AG20443 (cell line): ENCODE measurements at regions not wholly inside any gene's neighbourhood (a gene's known extent, or its start where the extent isn't known, plus 50 kb on each side); places are given as distances from the start of the nearest gene placed in this dataset.

Experiments used
- DNase-seq: peaks from one replicate; pipeline ENCODE4 v3.0.0; 2012; ENCODE audit warnings: low spot score, mixed read lengths

GRCh38 chr21:25422610-25423608 is 184.4 kb downstream of the MRPL39 start:
- DNase-seq: no peak

- peak; percentile 28 for DNase-seq
Measured at GRCh38 chr21:25421321-25422028, 185.8 kb downstream of the MRPL39 start.

DNA sequence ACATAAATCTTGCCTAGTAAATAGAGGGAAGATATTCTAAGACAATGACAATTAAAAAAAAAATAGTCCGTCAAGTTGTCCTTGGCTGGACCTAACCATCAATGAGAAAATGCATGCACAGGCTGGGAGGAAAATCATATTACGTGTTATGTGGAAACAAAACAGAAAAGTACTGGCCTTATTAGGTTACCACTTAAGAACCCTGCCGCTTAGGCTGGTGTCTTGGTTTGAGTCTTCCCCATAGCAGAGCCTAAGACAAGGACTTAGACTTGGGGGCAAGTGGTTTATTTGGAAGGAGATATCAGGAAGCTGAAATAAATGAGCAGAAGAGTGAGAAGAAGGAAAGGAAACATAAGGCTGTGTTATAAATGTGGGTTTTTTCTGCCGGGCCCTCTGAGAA is 186.4 kb downstream of the MRPL39 start:
- DNase-seq: no peak

GRCh38 chr21:25416669-25417068 is 190.6 kb downstream of the MRPL39 start:
- DNase-seq: no peak

DNA sequence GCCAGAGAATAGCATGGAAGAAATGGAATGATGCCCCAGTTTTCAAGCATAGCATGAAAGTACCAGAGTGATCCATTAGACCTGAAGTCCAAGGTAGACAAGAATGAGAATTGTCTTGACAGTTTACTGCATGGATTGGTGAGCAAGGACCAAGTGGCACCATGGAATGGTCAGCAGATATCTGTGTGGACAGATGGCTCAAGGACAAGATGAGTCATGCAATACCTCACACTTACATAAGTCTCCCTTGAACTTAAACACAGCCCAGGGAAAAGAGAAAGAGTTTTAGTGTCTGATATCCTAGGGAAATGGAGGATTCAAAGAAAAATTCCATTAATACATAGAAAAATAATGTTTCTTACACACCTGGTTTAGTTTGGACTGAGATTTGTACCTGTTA is 195.2 kb downstream of the MRPL39 start:
- no peak for DNase-seq

- DNase-seq: no peak
Measured at GRCh38 chr21:25409978-25410377, 197.3 kb downstream of the MRPL39 start.

GRCh38 chr21:25408666-25409065 is 198.6 kb downstream of the MRPL39 start:
- DNase-seq: no peak

- DNase-seq: no peak
Measured at GRCh38 chr21:25406887-25407579, 200.2 kb downstream of the MRPL39 start.

- DNase-seq: no peak
Measured at GRCh38 chr21:25405984-25406383, 201.3 kb downstream of the MRPL39 start.

GRCh38 chr21:25402134-25402961 is 204.9 kb downstream of the MRPL39 start:
- DNase-seq: no peak

GRCh38 chr21:25400427-25400826 is 206.9 kb downstream of the MRPL39 start:
- no peak for DNase-seq

DNA sequence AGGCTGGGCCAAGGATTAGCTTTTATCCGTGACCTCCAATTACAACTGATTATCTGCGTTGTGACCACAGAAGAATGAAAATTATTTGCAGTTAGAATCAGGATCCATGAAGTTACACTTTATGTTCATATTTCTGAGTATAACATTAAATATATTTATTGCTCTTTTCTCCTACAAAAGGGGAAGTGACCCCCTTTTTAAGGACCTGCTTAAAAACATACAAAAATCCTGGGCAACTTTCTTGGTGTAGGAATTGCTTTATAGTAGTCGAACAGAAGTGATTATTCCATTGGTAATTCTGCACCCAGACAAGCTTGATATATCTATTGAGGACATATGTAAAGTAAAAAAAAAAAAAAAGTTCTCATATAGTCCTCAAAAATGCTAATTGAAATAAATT is 208.7 kb downstream of the MRPL39 start:
- no peak for DNase-seq

DNA sequence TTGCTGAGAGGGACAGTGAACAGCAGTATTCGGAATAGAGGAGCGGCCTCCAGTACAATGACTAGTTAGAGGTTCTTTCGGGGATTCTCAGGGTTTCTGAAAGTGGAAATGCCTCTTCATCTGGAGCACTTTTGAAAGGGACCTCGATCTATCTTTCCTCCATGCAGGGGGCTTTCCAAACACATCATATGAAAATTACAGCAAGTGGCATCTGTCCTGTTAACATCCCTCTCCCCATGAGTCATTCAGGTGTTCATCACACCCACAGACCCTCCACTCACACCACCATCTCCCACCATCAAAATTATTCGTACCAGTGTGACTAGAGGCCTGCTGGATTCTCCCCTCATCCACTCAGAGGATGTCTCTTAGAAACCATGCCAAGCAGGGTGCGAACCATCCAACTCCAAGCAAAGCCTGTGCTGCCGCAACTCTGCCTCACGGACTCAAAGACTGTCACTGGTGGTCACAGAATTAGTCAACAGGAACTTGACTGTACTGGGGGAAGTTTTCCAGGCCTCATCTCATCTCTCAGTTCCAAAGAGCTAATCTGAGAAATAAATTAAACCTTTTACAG is 211.1 kb downstream of the MRPL39 start:
- no peak for DNase-seq

GRCh38 chr21:25391777-25392176 is 215.5 kb downstream of the MRPL39 start:
- no peak for DNase-seq

DNA sequence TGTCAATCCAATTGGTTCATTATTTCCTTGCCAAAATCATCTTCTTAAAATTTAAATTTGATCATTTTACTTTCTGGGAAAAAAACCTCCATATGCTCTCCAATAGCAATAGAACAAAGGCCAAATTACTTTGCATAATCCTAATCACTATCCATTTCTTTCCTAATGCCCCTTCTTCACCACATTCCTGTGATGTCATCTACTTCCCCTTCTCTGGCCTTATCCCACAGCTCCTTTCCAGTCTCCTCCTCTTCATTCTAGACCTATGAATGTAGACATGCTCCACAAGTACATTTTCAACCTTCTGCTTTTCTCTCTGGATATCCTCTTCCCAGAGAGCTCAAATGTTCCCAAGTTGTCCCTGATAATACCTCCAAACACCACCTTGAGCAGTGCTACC is 216.6 kb downstream of the MRPL39 start:
- DNase-seq: no peak

- DNase-seq: no peak
Measured at GRCh38 chr21:25387665-25388064, 219.6 kb downstream of the MRPL39 start.

DNA sequence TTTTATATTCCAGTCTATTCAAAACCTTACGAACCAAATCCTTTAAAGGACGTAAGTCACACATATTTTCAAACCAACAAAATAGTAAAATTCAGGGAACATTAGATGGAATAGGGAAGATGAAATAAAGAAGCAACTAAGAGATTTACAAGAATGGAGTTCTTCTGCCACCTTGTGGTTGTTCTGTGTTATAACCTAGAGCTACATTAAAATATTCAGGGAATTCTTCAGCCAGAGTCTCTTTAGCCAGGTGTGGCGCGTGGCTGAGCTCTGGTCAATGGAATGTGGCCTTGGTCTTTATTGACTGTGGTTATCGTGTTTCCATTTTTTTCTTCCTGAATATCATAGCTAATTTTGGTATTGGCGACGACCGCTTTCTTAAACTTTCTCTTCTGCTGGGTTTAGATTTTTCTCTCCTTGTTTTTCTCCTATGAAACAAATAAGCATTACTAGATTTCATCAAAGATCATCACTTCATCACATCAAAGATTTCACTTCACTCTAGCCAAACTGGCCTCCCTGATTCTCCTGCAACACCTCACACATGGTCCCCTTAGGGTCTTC is 221.3 kb downstream of the MRPL39 start:
- peak; percentile 57 for DNase-seq

- no peak for DNase-seq
Measured at GRCh38 chr21:25385341-25385740, 221.9 kb downstream of the MRPL39 start.

DNA sequence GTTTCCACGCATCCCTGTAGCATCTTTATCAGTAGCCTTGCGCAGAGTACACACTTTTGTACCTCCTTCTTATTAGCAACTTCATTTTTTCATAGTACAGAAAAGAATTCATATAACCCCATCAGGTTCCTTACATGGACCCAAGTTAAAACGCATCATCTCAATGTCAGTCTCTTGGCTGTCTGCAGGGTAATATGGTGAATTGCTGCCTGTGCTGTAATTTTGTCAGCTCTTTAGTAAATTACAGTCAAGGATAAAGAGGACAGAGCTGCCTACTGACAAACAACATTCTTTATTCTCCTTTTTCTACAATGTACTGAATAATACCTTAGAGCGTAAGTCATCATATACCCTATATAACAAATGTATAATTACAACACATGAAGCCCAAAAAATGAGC is 222.5 kb downstream of the MRPL39 start:
- DNase-seq: no peak

- no peak for DNase-seq
Measured at GRCh38 chr21:25383545-25383944, 223.7 kb downstream of the MRPL39 start.

DNA sequence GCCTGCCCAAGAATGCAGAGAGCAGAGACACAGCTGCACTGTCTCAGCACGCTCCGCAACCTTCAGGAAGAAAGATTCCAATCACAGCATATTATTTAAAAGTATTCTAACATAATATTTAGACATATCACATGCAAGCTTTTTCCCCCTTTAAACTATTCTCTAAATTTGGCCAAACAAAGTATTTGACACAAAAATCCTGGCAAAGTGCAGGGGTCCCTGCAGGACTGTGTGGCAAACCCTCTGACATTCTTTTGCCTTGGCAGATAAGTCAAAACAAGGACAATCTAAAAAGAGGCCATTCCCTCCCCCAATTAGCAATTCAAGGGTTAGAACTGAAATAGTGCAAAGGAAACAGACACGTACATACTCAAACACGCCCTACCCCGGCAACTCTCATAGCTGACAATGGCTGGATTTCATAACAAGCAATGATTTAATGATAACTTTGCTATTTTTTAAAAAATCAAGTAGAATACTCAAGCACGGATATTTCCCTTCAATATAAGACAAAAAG is 225.3 kb downstream of the MRPL39 start:
- DNase-seq: no peak
